ENCODE measurements at regions not wholly inside any gene's neighbourhood (a gene's known extent, or its start where the extent isn't known, plus 50 kb on each side); places are given as distances from the start of the nearest gene placed in this dataset.

DNA sequence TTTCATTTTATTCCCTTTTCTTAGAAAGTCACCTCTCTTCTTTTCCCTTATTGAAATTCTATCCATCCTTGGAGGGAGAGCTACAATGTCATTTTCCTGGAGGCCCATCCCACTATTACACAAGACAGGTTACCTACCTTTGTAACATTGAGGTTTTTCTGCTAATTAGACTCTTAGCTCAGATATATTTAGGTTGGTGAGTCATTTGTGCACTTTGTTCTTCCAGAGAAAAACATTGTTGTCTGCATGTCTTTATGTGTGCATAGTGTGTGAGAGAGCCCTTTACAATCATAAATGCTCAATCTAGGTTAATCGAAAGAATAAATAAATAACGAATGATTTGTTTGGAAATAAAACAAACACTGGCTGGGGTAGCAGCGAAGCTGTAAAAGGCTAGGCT is 191.8 kb downstream of the DACT1 start:
- TF ChIP-seq EZH2 (IDR thresholded peaks at IDR 0.05; ENCODE audit: borderline replicate concordance, insufficient read depth, low read length, poor library complexity, severe bottlenecking) = no peak
- TF ChIP-seq, protein P1, sequence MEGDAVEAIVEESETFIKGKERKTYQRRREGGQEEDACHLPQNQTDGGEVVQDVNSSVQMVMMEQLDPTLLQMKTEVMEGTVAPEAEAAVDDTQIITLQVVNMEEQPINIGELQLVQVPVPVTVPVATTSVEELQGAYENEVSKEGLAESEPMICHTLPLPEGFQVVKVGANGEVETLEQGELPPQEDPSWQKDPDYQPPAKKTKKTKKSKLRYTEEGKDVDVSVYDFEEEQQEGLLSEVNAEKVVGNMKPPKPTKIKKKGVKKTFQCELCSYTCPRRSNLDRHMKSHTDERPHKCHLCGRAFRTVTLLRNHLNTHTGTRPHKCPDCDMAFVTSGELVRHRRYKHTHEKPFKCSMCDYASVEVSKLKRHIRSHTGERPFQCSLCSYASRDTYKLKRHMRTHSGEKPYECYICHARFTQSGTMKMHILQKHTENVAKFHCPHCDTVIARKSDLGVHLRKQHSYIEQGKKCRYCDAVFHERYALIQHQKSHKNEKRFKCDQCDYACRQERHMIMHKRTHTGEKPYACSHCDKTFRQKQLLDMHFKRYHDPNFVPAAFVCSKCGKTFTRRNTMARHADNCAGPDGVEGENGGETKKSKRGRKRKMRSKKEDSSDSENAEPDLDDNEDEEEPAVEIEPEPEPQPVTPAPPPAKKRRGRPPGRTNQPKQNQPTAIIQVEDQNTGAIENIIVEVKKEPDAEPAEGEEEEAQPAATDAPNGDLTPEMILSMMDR (IDR thresholded peaks at IDR 0.05; ENCODE audit: poor library complexity, severe bottlenecking) = no peak
- no peak for TF ChIP-seq REST (IDR thresholded peaks at IDR 0.05; ENCODE audit: borderline replicate concordance)
- no peak for TF ChIP-seq EP300 (conservative IDR thresholded peaks at IDR 0.05; ENCODE audit: poor library complexity, severe bottlenecking)
- no peak for TF ChIP-seq RAD21 (conservative IDR thresholded peaks at IDR 0.05)
- no peak for TF ChIP-seq POLR2AphosphoS5 (IDR thresholded peaks at IDR 0.05)
- TF ChIP-seq MXI1 (conservative IDR thresholded peaks at IDR 0.05; ENCODE audit: poor library complexity, severe bottlenecking) = no peak
- no peak for TF ChIP-seq TAF1 (IDR thresholded peaks at IDR 0.05; ENCODE audit: low read depth)
- TF ChIP-seq SMC3 (conservative IDR thresholded peaks at IDR 0.05; ENCODE audit: poor library complexity) = no peak
- no peaks in the 10 kb centered on the region for H3K36me3 ChIP-seq (ENCODE audit: insufficient read depth, low read length)
- no peak overlapping the region for H3K4me2 ChIP-seq (ENCODE audit: low read length)
- no peaks in the 10 kb centered on the region for H3K9me2 ChIP-seq (ENCODE audit: insufficient read depth, low read length)
- H3K27ac ChIP-seq (ENCODE audit: low read length) = no peak overlapping the region
- H3K27me3 ChIP-seq (ENCODE audit: insufficient read depth, low read depth, low read length) = no peaks in the 10 kb centered on the region
- no peaks in the 10 kb centered on the region for H3F3A ChIP-seq (ENCODE audit: insufficient read depth, low read length, poor library complexity, severe bottlenecking)
- no peaks in the 10 kb centered on the region for H3K9me3 ChIP-seq (ENCODE audit: low read length)
- H3K9ac ChIP-seq (ENCODE audit: low read length) = no peak overlapping the region
- no peak overlapping the region for H3K4me3 ChIP-seq (ENCODE audit: low read length)
- no peaks in the 10 kb centered on the region for H3K79me2 ChIP-seq (replicated peaks; ENCODE audit: insufficient read depth, low read length)
- no peak overlapping the region for H2AFZ ChIP-seq (ENCODE audit: low read depth, low read length)
- no peaks in the 10 kb centered on the region for H4K20me1 ChIP-seq (ENCODE audit: insufficient read depth)

DNA sequence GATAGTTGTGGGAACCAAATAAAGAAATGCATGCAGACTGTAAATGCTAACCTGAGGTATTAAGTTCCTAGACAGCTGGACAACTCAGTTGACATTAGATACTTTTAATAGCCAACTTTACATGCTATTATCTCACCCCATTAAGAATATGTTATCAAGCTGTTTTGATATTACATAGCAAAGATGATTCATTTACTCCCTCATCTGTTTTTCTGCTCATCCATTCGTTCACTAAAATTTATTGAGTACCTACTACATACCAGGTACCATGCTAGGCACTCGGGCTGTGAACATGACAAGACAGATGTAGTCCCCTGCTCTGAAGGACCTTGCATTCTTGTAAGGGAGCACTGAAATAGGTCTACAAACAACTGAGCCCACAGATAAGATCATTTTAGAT is 192.4 kb downstream of the DACT1 start:
- Histone ChIP-seq H3K4me2 (ENCODE audit: low read length) (no peak overlapping the region), H2AFZ (ENCODE audit: low read depth, low read length) (no peak overlapping the region), H3K4me3 (ENCODE audit: low read length) (no peak overlapping the region), H3K36me3 (ENCODE audit: insufficient read depth, low read length) (no peaks in the 10 kb centered on the region), H3K9ac (ENCODE audit: low read length) (no peak overlapping the region), H3K79me2 (replicated peaks; ENCODE audit: insufficient read depth, low read length) (no peaks in the 10 kb centered on the region), H3F3A (ENCODE audit: insufficient read depth, low read length, poor library complexity, severe bottlenecking) (no peaks in the 10 kb centered on the region), H3K9me3 (ENCODE audit: low read length) (no peaks in the 10 kb centered on the region), H3K27me3 (ENCODE audit: insufficient read depth, low read depth, low read length) (no peaks in the 10 kb centered on the region), H3K9me2 (ENCODE audit: insufficient read depth, low read length) (no peaks in the 10 kb centered on the region), H3K27ac (ENCODE audit: low read length) (no peak overlapping the region), H4K20me1 (ENCODE audit: insufficient read depth) (no peaks in the 10 kb centered on the region)
- TF ChIP-seq REST (IDR thresholded peaks at IDR 0.05; ENCODE audit: borderline replicate concordance) = no peak
- no peak for TF ChIP-seq RAD21 (conservative IDR thresholded peaks at IDR 0.05)
- TF ChIP-seq, protein P1 (IDR thresholded peaks at IDR 0.05; ENCODE audit: poor library complexity, severe bottlenecking) = no peak
- TF ChIP-seq EZH2 (IDR thresholded peaks at IDR 0.05; ENCODE audit: borderline replicate concordance, insufficient read depth, low read length, poor library complexity, severe bottlenecking) = no peak
- TF ChIP-seq EP300 (conservative IDR thresholded peaks at IDR 0.05; ENCODE audit: poor library complexity, severe bottlenecking) = no peak
- TF ChIP-seq POLR2AphosphoS5 (IDR thresholded peaks at IDR 0.05) = no peak
- TF ChIP-seq TAF1 (IDR thresholded peaks at IDR 0.05; ENCODE audit: low read depth) = no peak
- TF ChIP-seq MXI1 (conservative IDR thresholded peaks at IDR 0.05; ENCODE audit: poor library complexity, severe bottlenecking) = no peak
- TF ChIP-seq SMC3 (conservative IDR thresholded peaks at IDR 0.05; ENCODE audit: poor library complexity) = no peak
